ENCODE measurements at regions not wholly inside any gene's neighbourhood (a gene's known extent, or its start where the extent isn't known, plus 50 kb on each side); places are given as distances from the start of the nearest gene placed in this dataset.

- TF ChIP-seq, protein P1, sequence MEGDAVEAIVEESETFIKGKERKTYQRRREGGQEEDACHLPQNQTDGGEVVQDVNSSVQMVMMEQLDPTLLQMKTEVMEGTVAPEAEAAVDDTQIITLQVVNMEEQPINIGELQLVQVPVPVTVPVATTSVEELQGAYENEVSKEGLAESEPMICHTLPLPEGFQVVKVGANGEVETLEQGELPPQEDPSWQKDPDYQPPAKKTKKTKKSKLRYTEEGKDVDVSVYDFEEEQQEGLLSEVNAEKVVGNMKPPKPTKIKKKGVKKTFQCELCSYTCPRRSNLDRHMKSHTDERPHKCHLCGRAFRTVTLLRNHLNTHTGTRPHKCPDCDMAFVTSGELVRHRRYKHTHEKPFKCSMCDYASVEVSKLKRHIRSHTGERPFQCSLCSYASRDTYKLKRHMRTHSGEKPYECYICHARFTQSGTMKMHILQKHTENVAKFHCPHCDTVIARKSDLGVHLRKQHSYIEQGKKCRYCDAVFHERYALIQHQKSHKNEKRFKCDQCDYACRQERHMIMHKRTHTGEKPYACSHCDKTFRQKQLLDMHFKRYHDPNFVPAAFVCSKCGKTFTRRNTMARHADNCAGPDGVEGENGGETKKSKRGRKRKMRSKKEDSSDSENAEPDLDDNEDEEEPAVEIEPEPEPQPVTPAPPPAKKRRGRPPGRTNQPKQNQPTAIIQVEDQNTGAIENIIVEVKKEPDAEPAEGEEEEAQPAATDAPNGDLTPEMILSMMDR (IDR thresholded peaks at IDR 0.05; ENCODE audit: low read depth, low read length, missing input control): no peak
- TF ChIP-seq TAF1 (conservative IDR thresholded peaks at IDR 0.05) (no peak), ATF3 (IDR thresholded peaks at IDR 0.05) (no peak), GABPA (IDR thresholded peaks at IDR 0.05 in 1 of 2, conservative IDR thresholded peaks at IDR 0.05 in 1 of 2) (no peak), FOXA1 (IDR thresholded peaks at IDR 0.05) (no peak), SP1 (IDR thresholded peaks at IDR 0.05) (no peak), YY1 (IDR thresholded peaks at IDR 0.05) (no peak), RAD21 (IDR thresholded peaks at IDR 0.05) (no peak), JUND (IDR thresholded peaks at IDR 0.05) (no peak)
- TF ChIP-seq, protein P2, sequence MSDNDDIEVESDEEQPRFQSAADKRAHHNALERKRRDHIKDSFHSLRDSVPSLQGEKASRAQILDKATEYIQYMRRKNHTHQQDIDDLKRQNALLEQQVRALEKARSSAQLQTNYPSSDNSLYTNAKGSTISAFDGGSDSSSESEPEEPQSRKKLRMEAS (IDR thresholded peaks at IDR 0.05): no peak
- TF ChIP-seq, protein P3, sequence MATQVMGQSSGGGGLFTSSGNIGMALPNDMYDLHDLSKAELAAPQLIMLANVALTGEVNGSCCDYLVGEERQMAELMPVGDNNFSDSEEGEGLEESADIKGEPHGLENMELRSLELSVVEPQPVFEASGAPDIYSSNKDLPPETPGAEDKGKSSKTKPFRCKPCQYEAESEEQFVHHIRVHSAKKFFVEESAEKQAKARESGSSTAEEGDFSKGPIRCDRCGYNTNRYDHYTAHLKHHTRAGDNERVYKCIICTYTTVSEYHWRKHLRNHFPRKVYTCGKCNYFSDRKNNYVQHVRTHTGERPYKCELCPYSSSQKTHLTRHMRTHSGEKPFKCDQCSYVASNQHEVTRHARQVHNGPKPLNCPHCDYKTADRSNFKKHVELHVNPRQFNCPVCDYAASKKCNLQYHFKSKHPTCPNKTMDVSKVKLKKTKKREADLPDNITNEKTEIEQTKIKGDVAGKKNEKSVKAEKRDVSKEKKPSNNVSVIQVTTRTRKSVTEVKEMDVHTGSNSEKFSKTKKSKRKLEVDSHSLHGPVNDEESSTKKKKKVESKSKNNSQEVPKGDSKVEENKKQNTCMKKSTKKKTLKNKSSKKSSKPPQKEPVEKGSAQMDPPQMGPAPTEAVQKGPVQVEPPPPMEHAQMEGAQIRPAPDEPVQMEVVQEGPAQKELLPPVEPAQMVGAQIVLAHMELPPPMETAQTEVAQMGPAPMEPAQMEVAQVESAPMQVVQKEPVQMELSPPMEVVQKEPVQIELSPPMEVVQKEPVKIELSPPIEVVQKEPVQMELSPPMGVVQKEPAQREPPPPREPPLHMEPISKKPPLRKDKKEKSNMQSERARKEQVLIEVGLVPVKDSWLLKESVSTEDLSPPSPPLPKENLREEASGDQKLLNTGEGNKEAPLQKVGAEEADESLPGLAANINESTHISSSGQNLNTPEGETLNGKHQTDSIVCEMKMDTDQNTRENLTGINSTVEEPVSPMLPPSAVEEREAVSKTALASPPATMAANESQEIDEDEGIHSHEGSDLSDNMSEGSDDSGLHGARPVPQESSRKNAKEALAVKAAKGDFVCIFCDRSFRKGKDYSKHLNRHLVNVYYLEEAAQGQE (IDR thresholded peaks at IDR 0.05): no peak
Measured at GRCh38 chr13:80033951-80034350, 307.0 kb downstream of the SPRY2 start.

All from liver (tissue), 3 donors.